ENCODE measurements at regions not wholly inside any gene's neighbourhood (a gene's known extent, or its start where the extent isn't known, plus 50 kb on each side); places are given as distances from the start of the nearest gene placed in this dataset.
"Not testable (repeated sequence)": the region's sequence is repeated elsewhere in the genome, so short reads cannot be mapped to it uniquely, and the experiment has no call there.

- no peak for DNase-seq (ENCODE audit: low read depth in 3 of 3)
These were observed 51.1 kb downstream of the DOP1B start for GRCh38 chr21:36207577-36208320.

- no peak for DNase-seq (ENCODE audit: low read depth in 3 of 3)
These were observed 51.8 kb downstream of the DOP1B start for GRCh38 chr21:36208326-36209013.

DNA sequence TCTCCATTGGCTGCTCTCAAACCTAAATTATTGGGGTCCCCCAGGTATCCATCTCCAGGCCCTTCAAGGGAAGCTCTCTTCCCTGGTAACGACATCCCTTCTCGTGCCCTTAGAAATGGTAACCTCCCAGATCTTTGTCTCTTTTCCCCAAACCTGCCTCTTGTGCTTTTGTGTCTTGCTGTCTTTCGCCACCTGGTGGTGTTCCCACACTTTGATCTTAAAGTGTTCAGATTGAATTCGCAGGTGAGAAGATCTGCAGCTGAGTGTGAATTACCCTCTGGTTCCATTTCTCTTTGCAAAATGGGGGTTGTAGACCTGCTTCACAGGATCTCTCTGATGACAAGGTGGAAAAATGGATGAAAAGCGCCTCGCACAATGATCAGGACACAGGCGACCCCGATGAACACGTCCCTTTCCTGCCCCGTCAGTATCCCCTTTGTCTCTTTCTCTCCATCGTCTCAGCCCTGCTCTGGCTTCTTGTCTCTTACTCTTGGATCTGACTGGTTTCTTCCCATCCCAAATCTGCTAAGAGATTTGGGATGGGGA lies 53.1 kb downstream of the DOP1B start:
- DNase-seq (ENCODE audit: low read depth in 3 of 3), result peak in 2 of 3 experiments; percentile 4 to 14

DNA sequence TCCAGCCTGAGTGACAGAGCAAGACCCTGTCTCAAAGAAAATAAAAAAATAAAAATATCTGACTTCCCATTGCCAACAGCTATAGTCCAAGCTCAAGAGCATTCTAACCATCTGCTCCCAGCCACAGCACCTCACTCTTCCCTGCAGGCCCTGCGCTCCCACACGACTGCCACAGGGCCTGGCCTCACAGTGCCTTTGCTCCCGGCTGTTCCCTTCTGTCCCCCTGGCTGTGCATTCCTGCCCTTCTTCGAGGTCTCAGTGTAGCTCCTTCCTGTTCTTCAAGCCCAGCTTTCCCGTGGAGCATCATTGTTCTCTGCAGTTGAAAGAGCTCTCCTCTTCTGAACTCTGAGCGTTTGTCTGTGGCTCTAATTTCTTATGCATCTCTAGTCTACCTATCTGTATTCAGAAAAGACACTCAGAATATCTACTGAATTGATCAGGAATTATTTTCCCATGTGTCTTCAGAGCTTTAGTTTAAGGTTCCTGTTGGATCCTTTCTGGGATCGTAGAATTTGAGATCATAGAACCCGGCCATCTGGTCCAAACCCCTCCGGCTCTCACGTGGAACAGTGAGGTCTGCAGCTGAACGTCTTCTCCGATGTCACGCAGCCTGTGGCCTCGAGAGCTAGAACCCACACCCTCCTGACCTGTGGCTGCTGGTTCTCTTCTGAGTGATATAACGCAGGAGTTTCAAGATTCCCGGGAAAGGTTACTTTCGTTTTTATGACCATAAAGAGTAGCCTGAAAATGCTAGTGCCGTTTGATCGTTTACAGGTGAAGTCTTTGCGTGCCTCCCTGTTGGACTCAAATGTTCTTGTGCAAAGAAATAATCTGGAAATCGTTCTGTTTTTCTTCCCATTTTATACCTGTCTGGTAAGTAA lies 54.4 kb downstream of the DOP1B start:
- DNase-seq (ENCODE audit: low read depth in 3 of 3), result no peak

GRCh38 chr21:36211660-36212512 lies 55.3 kb downstream of the DOP1B start:
- DNase-seq (ENCODE audit: low read depth in 3 of 3), result no peak

- DNase-seq (ENCODE audit: low read depth in 3 of 3), result no peak
These were observed 55.8 kb downstream of the DOP1B start for GRCh38 chr21:36212513-36212780.

- DNase-seq (ENCODE audit: low read depth in 3 of 3), result no peak
These were observed 57.9 kb downstream of the DOP1B start for GRCh38 chr21:36214561-36214960.

GRCh38 chr21:36217743-36218142 lies 61.1 kb downstream of the DOP1B start:
- DNase-seq (ENCODE audit: low read depth in 3 of 3), result no peak

DNA sequence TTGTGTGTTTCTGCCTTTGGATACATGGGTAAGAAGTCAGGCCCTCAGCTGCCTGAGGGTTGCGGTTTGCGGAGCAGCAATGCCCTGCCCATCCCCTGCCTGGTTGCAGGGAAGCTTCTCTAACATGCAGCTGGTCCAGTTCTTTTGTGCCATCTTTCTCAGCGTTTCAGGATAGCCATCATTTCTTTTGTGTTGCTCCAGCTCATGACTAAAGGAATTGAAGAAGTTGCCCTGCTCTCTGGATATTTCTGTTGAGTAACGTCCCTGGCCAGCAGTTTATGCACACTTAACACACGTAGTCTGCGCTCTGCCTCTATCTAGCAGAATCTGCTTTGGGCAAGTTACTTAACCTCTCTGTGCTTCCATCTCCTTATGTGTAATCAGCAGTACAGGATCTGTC lies 62.1 kb downstream of the DOP1B start:
- no peak for DNase-seq (ENCODE audit: low read depth in 3 of 3)

DNA sequence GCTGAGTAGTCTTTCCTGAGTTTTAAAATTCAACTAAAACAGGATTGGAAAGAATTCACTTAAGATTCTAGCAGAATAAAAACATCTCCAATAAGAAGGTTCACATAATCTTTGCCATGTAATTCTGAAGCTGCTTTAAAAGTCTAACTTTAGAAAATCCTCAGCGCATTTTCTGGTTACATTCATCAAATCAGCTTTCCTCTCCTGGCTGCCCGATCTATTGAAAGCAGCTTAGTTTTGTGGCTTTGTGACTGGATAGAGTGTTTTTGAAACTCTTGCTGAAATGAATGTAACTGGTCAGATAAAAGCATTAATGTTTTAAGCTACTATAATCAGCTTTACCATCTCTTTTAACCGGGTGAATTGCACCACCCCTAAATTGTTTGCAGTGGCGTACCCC lies 66.8 kb downstream of the DOP1B start:
- no peak for DNase-seq (ENCODE audit: low read depth in 3 of 3)

DNA sequence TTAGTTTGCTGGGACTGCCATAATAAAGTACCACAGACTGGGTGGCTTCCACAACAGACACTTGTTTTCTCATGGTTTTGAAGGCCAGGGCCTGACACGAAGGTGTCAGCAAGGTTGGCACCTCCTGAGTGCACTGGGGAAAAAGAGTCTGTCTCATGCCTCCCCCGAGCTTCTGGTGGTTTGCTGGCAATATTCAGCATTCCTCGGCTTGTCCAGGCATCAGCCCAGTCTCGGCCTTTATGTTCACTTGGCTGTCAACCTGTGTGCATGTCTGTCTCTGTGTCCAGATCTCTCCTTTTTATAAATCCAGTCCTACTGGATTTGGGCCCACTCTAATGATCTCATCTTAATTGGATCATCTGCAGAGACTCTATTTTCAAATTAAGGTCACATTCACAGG lies 72.6 kb downstream of the DOP1B start:
- no peak for DNase-seq (ENCODE audit: low read depth in 3 of 3)

GRCh38 chr21:36231444-36231843 lies 74.8 kb downstream of the DOP1B start:
- DNase-seq (ENCODE audit: low read depth in 3 of 3), result not testable (repeated sequence)

DNA sequence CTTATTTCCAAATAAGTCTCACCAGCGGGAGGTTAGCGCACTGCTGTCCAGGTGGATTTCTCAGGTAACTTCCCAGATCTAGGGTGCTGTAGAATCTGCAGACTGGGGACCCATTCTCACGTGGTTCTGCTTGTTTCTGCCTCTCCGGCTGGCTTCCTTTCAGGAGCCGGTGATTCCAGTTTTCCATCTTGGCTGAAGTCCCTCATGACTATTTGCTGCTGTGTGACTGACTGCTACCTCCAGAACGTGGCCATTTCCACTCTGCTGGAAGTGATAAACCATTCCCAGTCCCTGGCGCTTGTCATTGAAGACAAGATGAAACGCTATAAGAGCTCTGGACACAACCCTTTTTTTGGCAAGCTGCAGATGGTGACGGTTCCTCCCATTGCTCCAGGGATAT lies 76.0 kb downstream of the DOP1B start:
- DNase-seq (ENCODE audit: low read depth in 3 of 3), result no peak

GRCh38 chr21:36235058-36235582 lies 78.5 kb downstream of the DOP1B start:
- DNase-seq (ENCODE audit: low read depth in 3 of 3), result no peak

DNA sequence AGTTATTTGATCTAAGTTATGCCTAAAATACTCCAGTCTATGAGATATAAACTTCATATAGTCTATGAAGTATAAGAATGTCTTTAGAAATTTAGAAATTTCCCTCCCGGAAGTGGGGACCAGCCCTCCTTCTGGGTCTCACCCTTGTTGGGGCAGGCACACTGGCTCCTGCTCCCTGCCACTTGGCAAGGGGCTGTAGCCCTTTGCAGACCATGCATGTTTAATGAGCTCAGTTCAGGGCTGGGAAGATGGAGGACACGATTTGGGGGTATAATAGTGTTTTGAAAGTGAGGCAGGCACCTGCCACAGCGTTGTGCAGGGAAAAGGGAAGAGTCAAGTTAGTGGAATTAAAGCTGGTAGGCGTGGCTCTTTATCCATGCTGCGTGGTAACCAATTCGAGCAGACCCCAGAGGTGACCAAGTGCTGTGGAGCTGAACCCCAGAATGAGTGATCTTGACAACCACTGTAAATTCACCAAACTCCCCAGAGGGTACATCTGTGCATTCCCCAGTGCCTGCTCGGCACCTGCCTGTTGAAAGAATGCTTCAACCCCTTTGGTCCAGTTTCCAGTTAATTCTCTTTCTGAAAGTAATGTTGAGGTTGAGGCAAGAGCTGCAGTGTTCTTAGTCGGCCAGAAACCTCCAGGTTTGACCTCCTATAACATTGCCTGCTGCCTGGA lies 79.6 kb downstream of the DOP1B start:
- no peak for DNase-seq (ENCODE audit: low read depth in 3 of 3)

DNA sequence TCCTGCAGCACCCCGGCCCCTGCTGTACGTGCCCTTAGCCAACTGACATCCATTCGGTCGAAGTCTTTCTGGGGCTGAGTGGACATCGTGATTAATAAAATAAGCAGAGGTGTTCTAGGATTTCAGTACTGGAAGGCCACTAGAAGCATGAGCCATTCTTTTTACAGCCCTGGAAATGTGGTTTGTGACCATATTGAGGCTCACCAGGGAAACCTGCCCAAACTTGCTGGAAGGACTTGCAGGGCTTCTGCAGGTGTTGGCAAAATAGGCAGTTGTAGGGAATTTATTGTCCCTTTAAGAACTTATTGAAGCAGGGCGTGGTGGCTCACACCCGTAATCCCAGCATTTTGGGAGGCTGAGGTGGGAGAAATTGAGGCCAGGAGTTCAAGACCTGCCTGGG lies 80.8 kb downstream of the DOP1B start:
- DNase-seq (ENCODE audit: low read depth in 3 of 3), result no peak

DNA sequence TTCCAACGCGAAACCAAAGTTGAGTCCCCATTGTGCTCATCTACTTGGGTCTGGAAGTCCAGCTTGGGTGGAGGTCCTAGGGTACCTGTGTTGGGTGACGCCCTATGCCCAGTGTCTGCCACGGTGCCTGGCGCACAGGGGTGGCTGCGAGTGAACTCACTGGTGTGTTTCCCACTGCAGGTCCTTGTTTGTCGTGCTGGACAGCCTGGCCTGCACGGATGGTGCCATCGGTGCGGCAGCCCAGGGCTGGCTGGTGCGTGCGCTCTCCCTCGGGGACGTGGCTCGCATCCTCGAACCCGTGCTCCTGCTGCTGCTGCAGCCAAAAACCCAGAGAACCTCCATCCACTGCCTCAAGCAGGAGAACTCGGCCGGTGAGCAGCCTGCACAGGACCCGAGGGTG lies 80.4 kb upstream of the MORC3 start:
- DNase-seq (ENCODE audit: low read depth in 3 of 3), result no peak

DNA sequence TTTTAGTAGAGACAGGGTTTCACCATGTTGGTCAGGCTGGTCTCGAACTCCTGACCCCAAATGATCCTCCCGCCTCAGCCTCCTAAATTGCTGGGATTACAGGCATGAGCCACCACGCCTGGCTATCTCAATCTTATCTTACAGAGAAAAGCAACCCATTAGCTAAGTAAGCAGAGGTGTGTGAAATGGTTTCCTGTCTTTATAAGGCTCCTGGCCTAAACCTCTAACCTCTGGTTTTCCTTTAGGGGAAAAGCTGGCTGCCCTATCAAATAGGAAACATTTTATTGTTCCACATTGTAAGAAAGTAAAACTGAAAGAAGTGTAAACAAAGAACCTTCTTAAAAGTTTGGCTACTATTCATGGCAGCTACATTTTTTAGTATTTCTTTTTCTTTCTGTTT lies 78.3 kb upstream of the MORC3 start:
- no peak for DNase-seq (ENCODE audit: low read depth in 3 of 3)

GRCh38 chr21:36245115-36245514 lies 74.9 kb upstream of the MORC3 start:
- no peak for DNase-seq (ENCODE audit: low read depth in 3 of 3)

GRCh38 chr21:36245649-36246048 lies 74.3 kb upstream of the MORC3 start:
- DNase-seq (ENCODE audit: low read depth in 3 of 3), result no peak

All from stimulated activated CD4-positive, alpha-beta T cell treated with anti-CD3 and anti-CD28 coated beads, TNF-alpha, amount 100 ng/mL, for 4 hours (primary cell).